K562 (cell line): ENCODE measurements at regions not wholly inside any gene's neighbourhood (a gene's known extent, or its start where the extent isn't known, plus 50 kb on each side); places are given as distances from the start of the nearest gene placed in this dataset.

Experiments used
- FOXM1 ChIP-seq, 2 experiments: fragments of 450-650 bp in 1 of 2; sonication (generic) in 1 of 2; formaldehyde crosslinking in 1 of 2; IDR thresholded peaks; 2 replicates each; pipeline versions ENCODE4 v1.6.1 to v1.9.0; 2017 to 2022; ENCODE audit warnings: low read depth in 2 of 2, mild to moderate bottlenecking in 2 of 2, missing genetic modification reagents in 1 of 2, moderate library complexity in 1 of 2
- LARP7 ChIP-seq: fragments of 450-650 bp; IDR thresholded peaks from 2 replicates; pipeline ENCODE4 v1.6.1; 2016
- MCM7 ChIP-seq, 2 experiments: fragments of 450-650 bp; IDR thresholded peaks; 2 replicates each; pipeline ENCODE4 v1.6.1; 2016 to 2018
- MXI1 ChIP-seq: IDR thresholded peaks from 2 replicates; pipeline ENCODE4 v1.6.1; 2011; ENCODE audit warnings: low read depth, mild to moderate bottlenecking, improper control_type of control experiment, low read length
- NR2C2 ChIP-seq, 2 experiments: fragments of 200-800 bp in 1 of 2; sonication (Bioruptor generic) in 1 of 2; sonication (generic) in 1 of 2; formaldehyde crosslinking in 1 of 2; IDR thresholded peaks; 2 replicates each; pipeline versions ENCODE4 v1.6.1 to v1.8.0; 2016 to 2022; ENCODE audit warnings: mild to moderate bottlenecking in 1 of 2, missing compliant biosample characterization in 1 of 2, missing genetic modification characterization in 1 of 2, missing genetic modification reagents in 1 of 2
- POLR2AphosphoS5 ChIP-seq: IDR thresholded peaks from 2 replicates; pipeline ENCODE4 v1.6.1; 2011; ENCODE audit warnings: mild to moderate bottlenecking, low read depth, low read length, moderate library complexity; ENCODE audit not compliant: control insufficient read depth, insufficient read depth
- SMAD3 ChIP-seq: fragments of 450-650 bp; formaldehyde crosslinking; conservative IDR thresholded peaks from 2 replicates; pipeline ENCODE4 v1.4.0; 2020; ENCODE audit warnings: mild to moderate bottlenecking
- STAT5B ChIP-seq: fragments of 250-450 bp; sonication (Bioruptor Pico); IDR thresholded peaks from 2 replicates; pipeline ENCODE4 v1.8.0; 2021; ENCODE audit warnings: mild to moderate bottlenecking, inconsistent platforms
- TRIM28 ChIP-seq: fragments of 450-650 bp; IDR thresholded peaks from 2 replicates; pipeline ENCODE4 v1.6.1; 2017
- ZFP30 ChIP-seq: fragments of 250-450 bp; sonication (Bioruptor Pico); IDR thresholded peaks from 2 replicates; pipeline ENCODE4 v1.8.0; 2022; ENCODE audit warnings: moderate library complexity, mild to moderate bottlenecking, inconsistent platforms, borderline replicate concordance
- ZNF174 ChIP-seq: fragments of 250-450 bp; sonication (Bioruptor Pico); IDR thresholded peaks from 2 replicates; pipeline ENCODE4 v1.4.0; 2020; ENCODE audit warnings: mild to moderate bottlenecking
- TF ChIP-seq, protein P1 (sequence below), 3 experiments: IDR thresholded peaks in 2 of 3; conservative IDR thresholded peaks in 1 of 3; 2 replicates each; pipeline ENCODE4 v1.5.1; 2011 to 2012; ENCODE audit warnings: low read length in 3 of 3, mild to moderate bottlenecking in 3 of 3, control low read depth in 2 of 3, improper control_type of control experiment in 1 of 3, inconsistent platforms in 1 of 3, low read depth in 1 of 3, mixed read lengths in 1 of 3, moderate library complexity in 1 of 3; ENCODE audit not compliant: insufficient read depth in 2 of 3

DNA sequence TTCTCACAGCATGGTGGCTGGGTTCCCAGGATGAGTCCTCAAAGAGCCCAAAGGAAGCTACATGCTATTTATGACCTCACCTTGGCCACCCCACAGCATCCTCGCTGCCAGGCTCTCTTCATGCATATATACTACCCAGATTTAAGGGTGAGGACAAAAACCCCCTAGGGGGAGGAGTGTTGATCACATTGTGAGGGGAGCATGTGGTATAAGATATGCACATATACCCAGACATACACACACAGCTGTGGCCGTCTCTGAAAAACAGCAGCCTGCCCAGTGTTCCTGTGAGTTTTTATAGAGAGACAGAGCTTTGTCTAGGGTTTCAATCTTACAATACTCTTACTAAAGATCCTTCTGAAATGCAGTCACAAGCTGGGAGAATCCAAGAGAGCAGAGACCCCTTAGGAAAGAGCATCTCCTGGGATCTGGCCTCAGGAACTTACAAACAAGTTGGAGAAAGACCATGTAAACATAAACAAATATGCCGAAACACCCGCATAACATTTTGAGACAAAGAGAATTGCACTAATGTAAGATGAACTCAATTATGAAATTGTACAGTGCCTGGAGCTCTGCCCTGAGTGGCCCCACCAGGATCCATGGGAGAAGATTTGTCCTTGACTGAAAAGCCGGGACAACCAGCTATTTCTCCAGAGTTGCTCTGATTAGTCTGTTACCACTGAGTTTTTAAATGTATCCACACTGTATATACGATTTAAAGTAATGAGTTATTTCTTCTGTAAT lies 146.4 kb downstream of the GADD45G start:
- TF ChIP-seq, protein P1, sequence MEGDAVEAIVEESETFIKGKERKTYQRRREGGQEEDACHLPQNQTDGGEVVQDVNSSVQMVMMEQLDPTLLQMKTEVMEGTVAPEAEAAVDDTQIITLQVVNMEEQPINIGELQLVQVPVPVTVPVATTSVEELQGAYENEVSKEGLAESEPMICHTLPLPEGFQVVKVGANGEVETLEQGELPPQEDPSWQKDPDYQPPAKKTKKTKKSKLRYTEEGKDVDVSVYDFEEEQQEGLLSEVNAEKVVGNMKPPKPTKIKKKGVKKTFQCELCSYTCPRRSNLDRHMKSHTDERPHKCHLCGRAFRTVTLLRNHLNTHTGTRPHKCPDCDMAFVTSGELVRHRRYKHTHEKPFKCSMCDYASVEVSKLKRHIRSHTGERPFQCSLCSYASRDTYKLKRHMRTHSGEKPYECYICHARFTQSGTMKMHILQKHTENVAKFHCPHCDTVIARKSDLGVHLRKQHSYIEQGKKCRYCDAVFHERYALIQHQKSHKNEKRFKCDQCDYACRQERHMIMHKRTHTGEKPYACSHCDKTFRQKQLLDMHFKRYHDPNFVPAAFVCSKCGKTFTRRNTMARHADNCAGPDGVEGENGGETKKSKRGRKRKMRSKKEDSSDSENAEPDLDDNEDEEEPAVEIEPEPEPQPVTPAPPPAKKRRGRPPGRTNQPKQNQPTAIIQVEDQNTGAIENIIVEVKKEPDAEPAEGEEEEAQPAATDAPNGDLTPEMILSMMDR (IDR thresholded peaks at IDR 0.05 in 2 of 3, conservative IDR thresholded peaks at IDR 0.05 in 1 of 3; ENCODE audit: insufficient read depth in 2 of 3, low read depth in 1 of 3, low read length in 3 of 3): no peak
- TF ChIP-seq MCM7 (IDR thresholded peaks at IDR 0.05): no peak
- no peak for TF ChIP-seq ZNF174
- TF ChIP-seq LARP7: no peak
- no peak for TF ChIP-seq NR2C2 (CRISPR knock-in tag; IDR thresholded peaks at IDR 0.05)
- TF ChIP-seq NR2C2 (tag; IDR thresholded peaks at IDR 0.05): no peak
- TF ChIP-seq FOXM1 (IDR thresholded peaks at IDR 0.05; ENCODE audit: low read depth): no peak
- no peak for TF ChIP-seq FOXM1 (CRISPR knock-in tag; IDR thresholded peaks at IDR 0.05; ENCODE audit: low read depth)
- TF ChIP-seq POLR2AphosphoS5: no peak
- TF ChIP-seq SMAD3 (CRISPR knock-in tag): no peak
- TF ChIP-seq STAT5B (CRISPR knock-in tag): no peak
- TF ChIP-seq TRIM28: no peak
- TF ChIP-seq ZFP30 (CRISPR knock-in tag): no peak
- no peak for TF ChIP-seq MXI1
